ENCODE measurements at regions not wholly inside any gene's neighbourhood (a gene's known extent, or its start where the extent isn't known, plus 50 kb on each side); places are given as distances from the start of the nearest gene placed in this dataset.

- Histone ChIP-seq H3K27ac (no peak overlapping the region), H3K4me1 (no peaks in the 10 kb centered on the region), H3K27me3 (no peaks in the 10 kb centered on the region), H3K4me3 (no peak overlapping the region), H3K36me3 (no peaks in the 10 kb centered on the region), H3K9me3 (no peaks in the 10 kb centered on the region)
- DNase-seq: no peak
- no peak for TF ChIP-seq POLR2A (IDR thresholded peaks at IDR 0.05)
- TF ChIP-seq, protein P1, sequence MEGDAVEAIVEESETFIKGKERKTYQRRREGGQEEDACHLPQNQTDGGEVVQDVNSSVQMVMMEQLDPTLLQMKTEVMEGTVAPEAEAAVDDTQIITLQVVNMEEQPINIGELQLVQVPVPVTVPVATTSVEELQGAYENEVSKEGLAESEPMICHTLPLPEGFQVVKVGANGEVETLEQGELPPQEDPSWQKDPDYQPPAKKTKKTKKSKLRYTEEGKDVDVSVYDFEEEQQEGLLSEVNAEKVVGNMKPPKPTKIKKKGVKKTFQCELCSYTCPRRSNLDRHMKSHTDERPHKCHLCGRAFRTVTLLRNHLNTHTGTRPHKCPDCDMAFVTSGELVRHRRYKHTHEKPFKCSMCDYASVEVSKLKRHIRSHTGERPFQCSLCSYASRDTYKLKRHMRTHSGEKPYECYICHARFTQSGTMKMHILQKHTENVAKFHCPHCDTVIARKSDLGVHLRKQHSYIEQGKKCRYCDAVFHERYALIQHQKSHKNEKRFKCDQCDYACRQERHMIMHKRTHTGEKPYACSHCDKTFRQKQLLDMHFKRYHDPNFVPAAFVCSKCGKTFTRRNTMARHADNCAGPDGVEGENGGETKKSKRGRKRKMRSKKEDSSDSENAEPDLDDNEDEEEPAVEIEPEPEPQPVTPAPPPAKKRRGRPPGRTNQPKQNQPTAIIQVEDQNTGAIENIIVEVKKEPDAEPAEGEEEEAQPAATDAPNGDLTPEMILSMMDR (IDR thresholded peaks at IDR 0.05): no peak
Observed at GRCh38 chr2:122061206-122061605, 305.8 kb downstream of the TSN start.

- no peaks in the 10 kb centered on the region for H3K9me3 ChIP-seq
- no peak for TF ChIP-seq POLR2A (IDR thresholded peaks at IDR 0.05)
- TF ChIP-seq, protein P1 (IDR thresholded peaks at IDR 0.05): no peak
- no peak for DNase-seq
- no peaks in the 10 kb centered on the region for H3K27me3 ChIP-seq
- no peak overlapping the region for H3K27ac ChIP-seq
- H3K4me1 ChIP-seq: no peaks in the 10 kb centered on the region
- H3K36me3 ChIP-seq: no peaks in the 10 kb centered on the region
- no peak overlapping the region for H3K4me3 ChIP-seq
Observed at GRCh38 chr2:122061831-122062230, 306.4 kb downstream of the TSN start.

GRCh38 chr2:122062506-122062905 lies 307.1 kb downstream of the TSN start:
- no peaks in the 10 kb centered on the region for H3K9me3 ChIP-seq
- no peak overlapping the region for H3K4me3 ChIP-seq
- TF ChIP-seq, protein P1 (IDR thresholded peaks at IDR 0.05): no peak
- TF ChIP-seq POLR2A (IDR thresholded peaks at IDR 0.05): no peak
- H3K27me3 ChIP-seq: no peaks in the 10 kb centered on the region
- DNase-seq: no peak
- no peaks in the 10 kb centered on the region for H3K36me3 ChIP-seq
- H3K27ac ChIP-seq: no peak overlapping the region
- no peaks in the 10 kb centered on the region for H3K4me1 ChIP-seq

DNA sequence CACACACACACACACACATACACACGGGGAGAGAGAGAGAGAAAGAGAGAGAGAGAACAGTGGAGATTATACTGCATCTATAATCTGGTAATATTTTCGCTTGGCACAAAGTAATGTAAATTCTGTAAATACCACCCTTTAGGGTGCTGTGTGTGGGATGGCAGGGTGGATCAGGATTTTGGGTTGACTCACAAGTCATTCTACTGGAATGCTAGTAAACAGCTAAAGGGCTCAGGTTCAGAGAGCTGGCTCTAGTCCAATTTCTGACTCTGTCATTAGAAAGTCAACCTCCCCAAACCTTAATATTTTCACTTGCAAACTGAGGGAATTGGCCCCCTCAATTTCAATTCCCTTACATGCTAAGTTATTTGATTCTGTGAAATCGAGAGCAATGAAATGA lies 308.3 kb downstream of the TSN start:
- H3K36me3 ChIP-seq: no peaks in the 10 kb centered on the region
- no peak overlapping the region for H3K4me3 ChIP-seq
- no peaks in the 10 kb centered on the region for H3K4me1 ChIP-seq
- no peaks in the 10 kb centered on the region for H3K9me3 ChIP-seq
- no peak for DNase-seq
- no peak for TF ChIP-seq POLR2A (IDR thresholded peaks at IDR 0.05)
- TF ChIP-seq, protein P1 (IDR thresholded peaks at IDR 0.05): no peak
- H3K27ac ChIP-seq: no peak overlapping the region
- H3K27me3 ChIP-seq: no peaks in the 10 kb centered on the region

DNA sequence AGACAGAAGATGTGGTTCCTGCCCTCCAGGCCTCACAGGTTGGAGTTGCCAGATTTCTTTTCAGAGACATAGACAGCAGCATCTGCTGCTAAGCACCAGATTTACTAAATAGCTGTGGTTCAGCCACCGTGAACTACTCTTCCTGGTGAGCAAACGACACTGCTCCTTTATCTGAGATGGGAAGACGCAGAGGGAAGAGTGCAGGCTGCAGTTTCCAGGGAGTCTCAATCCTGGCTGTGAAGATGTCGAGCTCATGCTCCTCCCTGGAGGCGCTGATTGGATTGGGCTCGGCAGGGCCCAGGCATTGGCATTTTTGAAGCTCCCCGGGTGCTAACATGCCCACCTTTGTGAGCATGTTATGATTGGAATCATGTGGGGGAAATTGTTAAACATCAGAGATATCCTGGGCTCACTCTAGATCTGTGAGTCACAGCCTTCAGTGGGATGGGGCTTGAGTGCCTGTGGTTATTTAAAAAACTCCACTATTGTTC lies 314.8 kb downstream of the TSN start:
- TF ChIP-seq POLR2A (IDR thresholded peaks at IDR 0.05): no peak
- TF ChIP-seq, protein P1 (IDR thresholded peaks at IDR 0.05): no peak
- no peak overlapping the region for H3K4me3 ChIP-seq
- no peaks in the 10 kb centered on the region for H3K36me3 ChIP-seq
- H3K9me3 ChIP-seq: no peaks in the 10 kb centered on the region
- DNase-seq: no peak
- H3K27me3 ChIP-seq: no peaks in the 10 kb centered on the region
- no peak overlapping the region for H3K27ac ChIP-seq
- H3K4me1 ChIP-seq: no peaks in the 10 kb centered on the region

GRCh38 chr2:122072666-122073065 lies 317.2 kb downstream of the TSN start:
- no peak for DNase-seq
- no peak overlapping the region for H3K27ac ChIP-seq
- H3K9me3 ChIP-seq: no peaks in the 10 kb centered on the region
- TF ChIP-seq POLR2A (IDR thresholded peaks at IDR 0.05): no peak
- TF ChIP-seq, protein P1 (IDR thresholded peaks at IDR 0.05): no peak
- no peaks in the 10 kb centered on the region for H3K36me3 ChIP-seq
- H3K4me1 ChIP-seq: no peaks in the 10 kb centered on the region
- H3K27me3 ChIP-seq: no peaks in the 10 kb centered on the region
- no peak overlapping the region for H3K4me3 ChIP-seq

Measured in Peyer's patch (tissue), 4 donors.